Neural cell (in vitro differentiated cells): ENCODE measurements at regions not wholly inside any gene's neighbourhood (a gene's known extent, or its start where the extent isn't known, plus 50 kb on each side); places are given as distances from the start of the nearest gene placed in this dataset.

ENCODE experiments used
- H2AFZ ChIP-seq: fragments of 200-600, 300-800 bp; sonication (generic), shearing (Covaris generic); 2 replicates; pipeline ENCODE4 v1.6.0; 2014; ENCODE audit warnings: low read depth, mild to moderate bottlenecking, antibody characterized with exemption, low read length, moderate library complexity
- H3F3A ChIP-seq: fragments of 200-600 bp; shearing (Covaris generic); 2 replicates; pipeline ENCODE4 v1.6.1; 2016; ENCODE audit warnings: mild to moderate bottlenecking, moderate library complexity, mixed read lengths, antibody characterized with exemption, low read length; ENCODE audit not compliant: insufficient read depth, poor library complexity, severe bottlenecking
- H3K27ac ChIP-seq: fragments of 200-600, 300-800 bp; sonication (generic), shearing (Covaris generic); 2 replicates; pipeline ENCODE4 v1.5.1; 2014; ENCODE audit warnings: mild to moderate bottlenecking, low read length, moderate library complexity
- H3K27me3 ChIP-seq: fragments of 300-800, 200-600 bp; sonication (generic), shearing (Covaris generic); 2 replicates; pipeline ENCODE4 v1.6.0; 2014; ENCODE audit warnings: mild to moderate bottlenecking, low read depth, low read length, moderate library complexity; ENCODE audit not compliant: insufficient read depth
- H3K36me3 ChIP-seq: fragments of 300-800, 200-600 bp; sonication (generic), shearing (Covaris generic); 2 replicates; pipeline ENCODE4 v1.5.1; 2014; ENCODE audit warnings: mild to moderate bottlenecking, antibody characterized with exemption, low read length, moderate library complexity; ENCODE audit not compliant: insufficient read depth
- H3K4me2 ChIP-seq: fragments of 300-800, 200-600 bp; sonication (generic), shearing (Covaris generic); 2 replicates; pipeline ENCODE4 v1.6.0; 2014; ENCODE audit warnings: mild to moderate bottlenecking, low read length
- H3K4me3 ChIP-seq: fragments of 300-800, 200-600 bp; sonication (generic), shearing (Covaris generic); 2 replicates; pipeline ENCODE4 v1.5.1; 2014; ENCODE audit warnings: mild to moderate bottlenecking, low read length, moderate library complexity
- H3K79me2 ChIP-seq: fragments of 200-600 bp; shearing (Covaris generic); replicated peaks from 2 replicates; pipeline ENCODE4 v1.6.0; 2014; ENCODE audit warnings: mild to moderate bottlenecking, low read length, moderate library complexity; ENCODE audit not compliant: insufficient read depth
- H3K9ac ChIP-seq: fragments of 300-800, 200-600 bp; sonication (generic), shearing (Covaris generic); 2 replicates; pipeline ENCODE4 v1.6.1; 2016; ENCODE audit warnings: mild to moderate bottlenecking, low read length, mixed read lengths
- H3K9me2 ChIP-seq: fragments of 200-600 bp; shearing (Covaris generic); 2 replicates; pipeline ENCODE4 v1.6.1; 2016; ENCODE audit warnings: mild to moderate bottlenecking, low read length, mixed read lengths; ENCODE audit not compliant: insufficient read depth
- H3K9me3 ChIP-seq: fragments of 200-600, 300-800 bp; sonication (generic), shearing (Covaris generic); 2 replicates; pipeline ENCODE4 v1.6.1; 2016; ENCODE audit warnings: mild to moderate bottlenecking, mixed run types, low read length, moderate library complexity, mixed read lengths
- H4K20me1 ChIP-seq: fragments of 200-600 bp; shearing (Covaris generic); 2 replicates; pipeline ENCODE4 v1.6.1; 2016; ENCODE audit warnings: mild to moderate bottlenecking, mixed run types; ENCODE audit not compliant: insufficient read depth
- CTCF ChIP-seq: fragments of 450-650 bp; IDR thresholded peaks from 2 replicates; pipeline ENCODE4 v1.5.1; 2014; ENCODE audit warnings: antibody characterized with exemption, mild to moderate bottlenecking, moderate library complexity; ENCODE audit not compliant: poor library complexity, severe bottlenecking
- EP300 ChIP-seq: fragments of 450-650 bp; conservative IDR thresholded peaks from 2 replicates; pipeline ENCODE4 v1.6.1; 2014; ENCODE audit warnings: antibody characterized with exemption, mild to moderate bottlenecking, moderate library complexity; ENCODE audit not compliant: poor library complexity, severe bottlenecking
- EZH2 ChIP-seq: fragments of 200-600, 300-800 bp; shearing (Covaris generic), sonication (generic); IDR thresholded peaks from 2 replicates; pipeline ENCODE4 v1.6.1; 2014; ENCODE audit warnings: antibody characterized with exemption, low read length, borderline replicate concordance, mild to moderate bottlenecking; ENCODE audit not compliant: insufficient read depth, poor library complexity, severe bottlenecking
- MXI1 ChIP-seq: fragments of 450-650 bp; conservative IDR thresholded peaks from 2 replicates; pipeline ENCODE4 v1.6.1; 2014; ENCODE audit warnings: antibody characterized with exemption, mild to moderate bottlenecking; ENCODE audit not compliant: poor library complexity, severe bottlenecking
- POLR2AphosphoS5 ChIP-seq: IDR thresholded peaks from 2 replicates; pipeline ENCODE4 v1.6.1; 2012
- RAD21 ChIP-seq: fragments of 450-650 bp; conservative IDR thresholded peaks from 2 replicates; pipeline ENCODE4 v1.6.1; 2014; ENCODE audit warnings: antibody characterized with exemption, mild to moderate bottlenecking, moderate library complexity
- REST ChIP-seq: IDR thresholded peaks from 2 replicates; pipeline ENCODE4 v1.6.1; 2012; ENCODE audit warnings: borderline replicate concordance
- SMC3 ChIP-seq: fragments of 450-650 bp; conservative IDR thresholded peaks from 2 replicates; pipeline ENCODE4 v1.6.1; 2014; ENCODE audit warnings: antibody characterized with exemption, mild to moderate bottlenecking, moderate library complexity; ENCODE audit not compliant: poor library complexity
- TAF1 ChIP-seq: IDR thresholded peaks from 2 replicates; pipeline ENCODE4 v1.6.1; 2012; ENCODE audit warnings: low read depth

GRCh38 chr15:31510057-31510456, 183.4 kb downstream of the KLF13 start:
- H3K79me2 ChIP-seq, result no peaks in the 10 kb centered on the region
- H3K27me3 ChIP-seq, result no peaks in the 10 kb centered on the region
- no peak overlapping the region for H3K4me2 ChIP-seq
- no peaks in the 10 kb centered on the region for H3K9me3 ChIP-seq
- no peak overlapping the region for H3K27ac ChIP-seq
- H3K36me3 ChIP-seq, result no peaks in the 10 kb centered on the region
- no peak overlapping the region for H3K4me3 ChIP-seq
- H3F3A ChIP-seq, result no peaks in the 10 kb centered on the region
- H3K9ac ChIP-seq, result no peak overlapping the region
- TF ChIP-seq REST, result no peak
- TF ChIP-seq CTCF, result no peak
- no peak for TF ChIP-seq EZH2
- TF ChIP-seq RAD21, result no peak
- no peak for TF ChIP-seq TAF1
- TF ChIP-seq POLR2AphosphoS5, result no peak
- TF ChIP-seq MXI1, result no peak
- no peak for TF ChIP-seq SMC3
- TF ChIP-seq EP300, result no peak
- no peaks in the 10 kb centered on the region for H4K20me1 ChIP-seq
- no peaks in the 10 kb centered on the region for H3K9me2 ChIP-seq
- no peak overlapping the region for H2AFZ ChIP-seq

GRCh38 chr15:31511707-31512310, 185.2 kb downstream of the KLF13 start:
- H3K4me2 ChIP-seq, result no peak overlapping the region
- no peaks in the 10 kb centered on the region for H3K9me2 ChIP-seq
- H3F3A ChIP-seq, result no peaks in the 10 kb centered on the region
- TF ChIP-seq TAF1 (no peak), MXI1 (no peak), EZH2 (no peak), EP300 (no peak), RAD21 (no peak), POLR2AphosphoS5 (no peak), REST (no peak), SMC3 (no peak), CTCF (no peak)
- H3K27me3 ChIP-seq, result no peaks in the 10 kb centered on the region
- no peaks in the 10 kb centered on the region for H4K20me1 ChIP-seq
- no peak overlapping the region for H2AFZ ChIP-seq
- no peaks in the 10 kb centered on the region for H3K9me3 ChIP-seq
- H3K36me3 ChIP-seq, result no peaks in the 10 kb centered on the region
- H3K9ac ChIP-seq, result no peak overlapping the region
- H3K4me3 ChIP-seq, result no peak overlapping the region
- H3K79me2 ChIP-seq, result no peaks in the 10 kb centered on the region
- H3K27ac ChIP-seq, result no peak overlapping the region
